ENCODE measurements at regions not wholly inside any gene's neighbourhood (a gene's known extent, or its start where the extent isn't known, plus 50 kb on each side); places are given as distances from the start of the nearest gene placed in this dataset.

- TF ChIP-seq POLR2A (IDR thresholded peaks at IDR 0.05; ENCODE audit: low read depth, low read length) (no peak), POLR2AphosphoS5 (IDR thresholded peaks at IDR 0.05; ENCODE audit: low read depth, low read length) (no peak), POU2F2 (IDR thresholded peaks at IDR 0.05; ENCODE audit: low read depth, low read length) (no peak), TAF1 (IDR thresholded peaks at IDR 0.05; ENCODE audit: low read depth, low read length) (no peak)
Observed at GRCh38 chr16:86345516-86345915, 164.8 kb upstream of the FOXF1 start.
